Trophoblast cell (in vitro differentiated cells and primary cell): ENCODE measurements at regions not wholly inside any gene's neighbourhood (a gene's known extent, or its start where the extent isn't known, plus 50 kb on each side); places are given as distances from the start of the nearest gene placed in this dataset.
"Not testable (repeated sequence)": the region's sequence is repeated elsewhere in the genome, so short reads cannot be mapped to it uniquely, and the experiment has no call there.

ENCODE experiments used
- DNase-seq, 2 donors: peaks; one replicate each; pipeline ENCODE4 v3.0.0-alpha.2; 2016
- H2AFZ ChIP-seq: 2 replicates; pipeline ENCODE4 v1.6.1; 2013; ENCODE audit warnings: low read length, moderate library complexity, mild to moderate bottlenecking; ENCODE audit not compliant: insufficient read depth, poor library complexity
- H2AK5ac ChIP-seq: 2 replicates; pipeline ENCODE4 v1.6.1; 2013; ENCODE audit warnings: mild to moderate bottlenecking, low read length
- H2BK120ac ChIP-seq: 2 replicates; pipeline ENCODE4 v1.6.1; 2013; ENCODE audit warnings: low read length, mild to moderate bottlenecking, moderate library complexity; ENCODE audit not compliant: insufficient read depth, poor library complexity
- H2BK12ac ChIP-seq: 2 replicates; pipeline ENCODE4 v1.6.1; 2013; ENCODE audit warnings: mild to moderate bottlenecking, low read length, moderate library complexity
- H2BK5ac ChIP-seq: 2 replicates; pipeline ENCODE4 v1.6.1; 2013; ENCODE audit warnings: low read length, low read depth, moderate library complexity, mild to moderate bottlenecking; ENCODE audit not compliant: poor library complexity
- H3K14ac ChIP-seq: 2 replicates; pipeline ENCODE4 v1.6.1; 2013; ENCODE audit warnings: mild to moderate bottlenecking, low read length
- H3K18ac ChIP-seq: 2 replicates; pipeline ENCODE4 v1.6.1; 2013; ENCODE audit warnings: mild to moderate bottlenecking, low read length
- H3K23ac ChIP-seq: 2 replicates; pipeline ENCODE4 v1.6.1; 2013; ENCODE audit warnings: low read length
- H3K27ac ChIP-seq: 2 replicates; pipeline ENCODE4 v1.5.1; 2013; ENCODE audit warnings: low read depth, mild to moderate bottlenecking, inconsistent platforms, low read length, moderate library complexity
- H3K27me3 ChIP-seq: 2 replicates; pipeline ENCODE4 v1.6.1; 2013; ENCODE audit warnings: inconsistent platforms, mild to moderate bottlenecking, low read length, moderate library complexity; ENCODE audit not compliant: insufficient read depth
- H3K36me3 ChIP-seq, 2 experiments: 1 replicate in 1 of 2; 2 replicates in 1 of 2; pipeline ENCODE4 v1.6.1; 2013; ENCODE audit warnings: low read length in 2 of 2, mild to moderate bottlenecking in 2 of 2, moderate library complexity in 1 of 2; ENCODE audit not compliant: insufficient read depth in 2 of 2, control insufficient read depth in 1 of 2
- H3K4ac ChIP-seq: 2 replicates; pipeline ENCODE4 v1.6.1; 2013; ENCODE audit warnings: low read depth, mild to moderate bottlenecking, low read length, moderate library complexity
- H3K4me1 ChIP-seq, 2 experiments: 1 replicate in 1 of 2; 2 replicates in 1 of 2; pipeline ENCODE4 v1.6.1; 2013; ENCODE audit warnings: low read length in 2 of 2, mild to moderate bottlenecking in 2 of 2, moderate library complexity in 1 of 2; ENCODE audit not compliant: insufficient read depth in 2 of 2, control insufficient read depth in 1 of 2
- H3K4me2 ChIP-seq: 2 replicates; pipeline ENCODE4 v1.6.1; 2013; ENCODE audit warnings: inconsistent platforms, mild to moderate bottlenecking, low read length, moderate library complexity
- H3K4me3 ChIP-seq: 2 replicates; pipeline ENCODE4 v1.5.1; 2013; ENCODE audit warnings: mild to moderate bottlenecking, low read depth, low read length, inconsistent platforms
- H3K79me1 ChIP-seq: one replicate; pipeline ENCODE4 v1.6.1; 2013; ENCODE audit warnings: low read length
- H3K79me2 ChIP-seq: 2 replicates; pipeline ENCODE4 v1.6.1; 2013; ENCODE audit warnings: low read length, mild to moderate bottlenecking; ENCODE audit not compliant: control insufficient read depth, insufficient read depth, poor library complexity
- H3K9ac ChIP-seq: 2 replicates; pipeline ENCODE4 v1.6.1; 2013; ENCODE audit warnings: mild to moderate bottlenecking, low read length
- H3K9me3 ChIP-seq: 2 replicates; pipeline ENCODE4 v1.6.1; 2013; ENCODE audit warnings: low read depth, mild to moderate bottlenecking, control low read depth, inconsistent platforms, low read length; ENCODE audit not compliant: insufficient read depth
- H4K12ac ChIP-seq: 2 replicates; pipeline ENCODE4 v1.6.1; 2013; ENCODE audit warnings: low read depth, mild to moderate bottlenecking, low read length, moderate library complexity
- H4K8ac ChIP-seq: 2 replicates; pipeline ENCODE4 v1.6.1; 2013; ENCODE audit warnings: low read depth, mild to moderate bottlenecking, low read length, moderate library complexity
- H4K91ac ChIP-seq: one replicate; pipeline ENCODE4 v1.6.1; 2013; ENCODE audit warnings: low read depth, mild to moderate bottlenecking, low read length, moderate library complexity
- WGBS: extraction: QIAGEN DNeasy Blood & Tissue Kit; methylation state at CpG from one replicate; pipeline ENCODE4 v1.1.7; 2013; ENCODE audit warnings: missing lambda C conversion rate; ENCODE audit not compliant: insufficient read length, insufficient coverage; ENCODE audit errors: extremely low coverage; 5-methylcytosine and 5-hydroxymethylcytosine counted together

DNA sequence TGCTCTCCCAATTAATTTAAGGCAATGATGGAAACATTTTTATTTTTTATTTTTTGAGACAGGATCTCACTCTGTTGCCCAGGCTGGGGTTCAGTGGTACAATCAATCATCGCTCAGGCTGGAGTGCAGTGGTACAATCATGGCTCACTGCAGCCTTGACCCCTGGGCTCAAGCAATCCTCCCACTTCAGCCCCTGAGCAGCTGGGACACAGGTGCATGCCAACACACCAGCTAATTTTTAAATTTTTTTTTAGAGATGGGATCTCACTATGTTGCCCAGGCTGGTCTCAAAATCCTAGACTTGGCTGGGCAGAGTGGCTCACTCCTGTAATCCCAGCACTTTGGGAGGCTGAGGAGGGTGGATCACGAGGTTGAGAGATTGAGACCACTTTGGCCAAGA, 126.1 kb upstream of the PTBP2 start:
- H3K18ac ChIP-seq, H3K9me3 ChIP-seq, H3K36me3 ChIP-seq, H3K23ac ChIP-seq, H2AFZ ChIP-seq, H2BK120ac ChIP-seq, H3K4me3 ChIP-seq, H2AK5ac ChIP-seq, DNase-seq, H3K27me3 ChIP-seq, H4K91ac ChIP-seq, H3K79me2 ChIP-seq, H3K4me1 ChIP-seq, H2BK5ac ChIP-seq, H2BK12ac ChIP-seq, H3K9ac ChIP-seq, H3K14ac ChIP-seq, H3K4ac ChIP-seq, H3K4me2 ChIP-seq, H4K12ac ChIP-seq, H3K79me1 ChIP-seq, H3K27ac ChIP-seq, H4K8ac ChIP-seq: not testable (repeated sequence)
- WGBS = no CpG with 5 or more reads among the region's 2 CpGs

DNA sequence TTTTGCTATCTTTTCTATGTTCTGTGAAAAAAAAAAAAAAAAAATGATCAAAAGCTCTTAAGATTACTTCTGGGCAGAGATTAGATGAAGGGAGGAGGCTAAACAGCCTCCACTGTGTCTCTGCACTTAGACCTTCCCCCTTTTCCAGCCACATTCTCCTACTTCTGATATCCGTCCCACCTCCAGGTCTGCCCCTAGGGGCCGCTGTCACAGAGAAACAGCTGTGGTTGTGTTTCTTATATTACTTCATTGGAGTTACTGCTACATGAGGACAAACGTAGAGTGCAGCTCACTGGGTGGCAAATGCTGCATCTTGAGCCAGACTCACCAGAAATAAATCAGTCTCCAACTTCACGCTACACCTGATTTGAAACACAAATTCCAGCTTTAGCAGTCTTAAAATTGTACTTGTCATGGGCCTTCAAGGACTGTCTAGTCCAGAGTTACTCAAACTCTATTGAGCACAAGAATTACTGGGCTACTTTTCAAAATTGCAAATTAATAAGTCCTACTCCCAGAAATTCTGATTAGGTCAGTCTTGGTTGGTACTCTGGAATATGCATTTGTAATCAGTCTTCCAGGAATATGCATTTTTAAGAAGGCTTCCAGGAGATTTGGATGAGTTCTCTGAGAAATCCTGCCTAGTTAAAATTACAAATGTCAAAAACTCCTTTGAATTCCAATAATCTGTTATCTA, 125.2 kb upstream of the PTBP2 start:
- H3K18ac ChIP-seq = no peak overlapping the region
- H3K36me3 ChIP-seq = no peaks in the 10 kb centered on the region
- WGBS = no CpG with 5 or more reads among the region's 4 CpGs
- H2BK5ac ChIP-seq = no peak overlapping the region
- H4K12ac ChIP-seq = no peak overlapping the region
- H3K27me3 ChIP-seq = no peaks in the 10 kb centered on the region
- H3K79me1 ChIP-seq = no peaks in the 10 kb centered on the region
- no peak overlapping the region for H3K9ac ChIP-seq
- H3K14ac ChIP-seq = no peak overlapping the region
- DNase-seq = peak; percentile 33 to 68
- H3K27ac ChIP-seq = no peak overlapping the region
- no peak overlapping the region for H3K23ac ChIP-seq
- H2AK5ac ChIP-seq = no peak overlapping the region
- no peaks in the 10 kb centered on the region for H3K4me1 ChIP-seq
- no peaks in the 10 kb centered on the region for H3K9me3 ChIP-seq
- no peak overlapping the region for H3K4me3 ChIP-seq
- no peaks in the 10 kb centered on the region for H3K79me2 ChIP-seq
- H3K4me2 ChIP-seq = no peak overlapping the region
- H4K91ac ChIP-seq = no peak overlapping the region
- H2AFZ ChIP-seq = no peak overlapping the region
- no peak overlapping the region for H2BK12ac ChIP-seq
- no peak overlapping the region for H3K4ac ChIP-seq
- no peak overlapping the region for H4K8ac ChIP-seq
- no peak overlapping the region for H2BK120ac ChIP-seq

DNA sequence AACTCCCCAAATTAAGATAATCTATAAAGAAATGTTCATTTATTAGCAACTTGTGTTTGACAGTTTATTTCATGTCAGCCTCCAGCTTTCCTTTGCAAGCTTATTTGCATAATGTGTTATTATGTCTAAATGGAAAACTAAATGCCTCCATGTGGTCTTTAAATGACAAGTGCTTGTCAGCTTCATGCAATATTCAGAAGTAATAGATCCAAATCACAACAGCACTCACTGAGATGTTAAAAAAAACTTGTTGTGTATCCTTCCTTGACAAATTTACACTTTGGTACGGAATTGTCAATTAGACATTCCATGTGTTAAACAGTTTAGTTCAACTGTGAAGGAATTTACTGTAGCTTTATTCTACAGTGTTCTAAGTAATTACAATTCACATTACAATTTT, 124.4 kb upstream of the PTBP2 start:
- no CpG with 5 or more reads among the region's 1 CpG for WGBS
- H4K91ac ChIP-seq = no peak overlapping the region
- H3K4me1 ChIP-seq = no peaks in the 10 kb centered on the region
- H4K12ac ChIP-seq = no peak overlapping the region
- no peak overlapping the region for H2BK12ac ChIP-seq
- H3K18ac ChIP-seq = no peak overlapping the region
- DNase-seq = no peak
- H4K8ac ChIP-seq = no peak overlapping the region
- no peak overlapping the region for H2AFZ ChIP-seq
- H3K36me3 ChIP-seq = no peaks in the 10 kb centered on the region
- H3K4me3 ChIP-seq = no peak overlapping the region
- no peak overlapping the region for H3K14ac ChIP-seq
- H3K27ac ChIP-seq = no peak overlapping the region
- H3K79me2 ChIP-seq = no peaks in the 10 kb centered on the region
- no peak overlapping the region for H2BK5ac ChIP-seq
- no peaks in the 10 kb centered on the region for H3K9me3 ChIP-seq
- H2AK5ac ChIP-seq = no peak overlapping the region
- no peak overlapping the region for H2BK120ac ChIP-seq
- H3K9ac ChIP-seq = no peak overlapping the region
- no peaks in the 10 kb centered on the region for H3K27me3 ChIP-seq
- H3K23ac ChIP-seq = no peak overlapping the region
- no peak overlapping the region for H3K4ac ChIP-seq
- no peaks in the 10 kb centered on the region for H3K79me1 ChIP-seq
- no peak overlapping the region for H3K4me2 ChIP-seq

DNA sequence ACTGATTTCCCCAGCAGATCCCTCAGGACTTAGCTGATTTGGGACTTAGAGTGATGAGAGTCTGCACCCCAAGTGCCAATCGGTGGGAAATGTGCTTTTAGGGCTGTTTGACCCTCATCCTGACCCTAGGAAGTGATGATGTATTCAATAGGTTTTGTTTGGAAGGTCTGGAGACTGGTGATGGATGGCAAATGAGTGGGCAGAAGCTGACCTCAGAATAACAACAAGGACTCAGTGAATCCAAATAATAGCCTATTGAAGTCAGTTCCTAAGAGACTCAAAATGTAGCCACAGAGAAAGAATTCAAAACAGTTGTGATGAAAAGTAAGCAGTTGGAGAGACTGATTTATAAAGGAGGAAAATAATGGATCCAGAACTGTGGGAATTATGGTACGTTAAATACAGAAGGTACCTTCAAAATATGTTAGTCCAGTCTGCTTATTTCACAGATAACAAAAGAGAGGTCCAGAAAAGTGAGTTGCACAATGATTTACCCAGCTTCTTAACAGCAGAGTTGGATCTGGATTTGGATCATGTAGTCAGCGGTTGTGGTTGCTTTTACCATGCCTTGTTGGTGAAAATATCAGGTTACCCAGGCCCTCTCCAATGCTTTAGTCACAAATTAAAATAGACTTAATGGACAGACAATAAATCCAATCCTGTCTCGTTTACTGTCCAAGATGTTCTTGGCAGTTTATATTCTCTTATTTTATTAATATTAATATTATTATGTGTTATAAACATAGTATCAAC, 123.0 kb upstream of the PTBP2 start:
- no peak overlapping the region for H4K12ac ChIP-seq
- no peak overlapping the region for H4K8ac ChIP-seq
- H3K18ac ChIP-seq = no peak overlapping the region
- no peak overlapping the region for H2AK5ac ChIP-seq
- H3K9me3 ChIP-seq = no peaks in the 10 kb centered on the region
- no peak overlapping the region for H2BK120ac ChIP-seq
- no peak for DNase-seq
- H3K23ac ChIP-seq = no peak overlapping the region
- H4K91ac ChIP-seq = no peak overlapping the region
- no peak overlapping the region for H3K14ac ChIP-seq
- H3K36me3 ChIP-seq = no peaks in the 10 kb centered on the region
- H3K4me1 ChIP-seq = no peaks in the 10 kb centered on the region
- no CpG with 5 or more reads among the region's 4 CpGs for WGBS
- H3K9ac ChIP-seq = no peak overlapping the region
- H2BK12ac ChIP-seq = no peak overlapping the region
- no peak overlapping the region for H3K4me3 ChIP-seq
- H3K79me1 ChIP-seq = no peaks in the 10 kb centered on the region
- H3K27me3 ChIP-seq = no peaks in the 10 kb centered on the region
- H3K4ac ChIP-seq = no peak overlapping the region
- H3K79me2 ChIP-seq = no peaks in the 10 kb centered on the region
- no peak overlapping the region for H3K27ac ChIP-seq
- H3K4me2 ChIP-seq = no peak overlapping the region
- no peak overlapping the region for H2BK5ac ChIP-seq
- no peak overlapping the region for H2AFZ ChIP-seq
